ENCODE measurements at regions not wholly inside any gene's neighbourhood (a gene's known extent, or its start where the extent isn't known, plus 50 kb on each side); places are given as distances from the start of the nearest gene placed in this dataset.

- DNase-seq (ENCODE audit: low spot score) = no peak
These were observed 80.6 kb upstream of the CDH11 start for GRCh38 chr16:65202461-65202860.

GRCh38 chr16:65201511-65201910 is 79.6 kb upstream of the CDH11 start:
- no peak for DNase-seq (ENCODE audit: low spot score)

- no peak for DNase-seq (ENCODE audit: low spot score)
These were observed 79.0 kb upstream of the CDH11 start for GRCh38 chr16:65200857-65201256.

- DNase-seq (ENCODE audit: low spot score) = no peak
These were observed 78.4 kb upstream of the CDH11 start for GRCh38 chr16:65200156-65200773.

GRCh38 chr16:65196420-65197075 is 74.7 kb upstream of the CDH11 start:
- no peak for DNase-seq (ENCODE audit: low spot score)

GRCh38 chr16:65195998-65196397 is 74.1 kb upstream of the CDH11 start:
- DNase-seq (ENCODE audit: low spot score) = no peak

- no peak for DNase-seq (ENCODE audit: low spot score)
These were observed 63.4 kb upstream of the CDH11 start for GRCh38 chr16:65185241-65185778.

GRCh38 chr16:65181071-65181561 is 59.3 kb upstream of the CDH11 start:
- no peak for DNase-seq (ENCODE audit: low spot score)

- DNase-seq (ENCODE audit: low spot score) = no peak
These were observed 56.3 kb upstream of the CDH11 start for GRCh38 chr16:65178151-65178550.

- DNase-seq (ENCODE audit: low spot score) = no peak
These were observed 54.7 kb upstream of the CDH11 start for GRCh38 chr16:65176603-65177002.

- no peak for DNase-seq (ENCODE audit: low spot score)
These were observed 50.5 kb upstream of the CDH11 start for GRCh38 chr16:65172356-65172755.
